GM21515 (cell line): ENCODE measurements at regions not wholly inside any gene's neighbourhood (a gene's known extent, or its start where the extent isn't known, plus 50 kb on each side); places are given as distances from the start of the nearest gene placed in this dataset.
"Not testable (repeated sequence)": the region's sequence is repeated elsewhere in the genome, so short reads cannot be mapped to it uniquely, and the experiment has no call there.

Experiments
- ATAC-seq: cut with Tn5 transposase; IDR thresholded peaks from one replicate; pipeline ENCODE4 v1.9.1; 2021; ENCODE audit not compliant: unreplicated experiment

DNA sequence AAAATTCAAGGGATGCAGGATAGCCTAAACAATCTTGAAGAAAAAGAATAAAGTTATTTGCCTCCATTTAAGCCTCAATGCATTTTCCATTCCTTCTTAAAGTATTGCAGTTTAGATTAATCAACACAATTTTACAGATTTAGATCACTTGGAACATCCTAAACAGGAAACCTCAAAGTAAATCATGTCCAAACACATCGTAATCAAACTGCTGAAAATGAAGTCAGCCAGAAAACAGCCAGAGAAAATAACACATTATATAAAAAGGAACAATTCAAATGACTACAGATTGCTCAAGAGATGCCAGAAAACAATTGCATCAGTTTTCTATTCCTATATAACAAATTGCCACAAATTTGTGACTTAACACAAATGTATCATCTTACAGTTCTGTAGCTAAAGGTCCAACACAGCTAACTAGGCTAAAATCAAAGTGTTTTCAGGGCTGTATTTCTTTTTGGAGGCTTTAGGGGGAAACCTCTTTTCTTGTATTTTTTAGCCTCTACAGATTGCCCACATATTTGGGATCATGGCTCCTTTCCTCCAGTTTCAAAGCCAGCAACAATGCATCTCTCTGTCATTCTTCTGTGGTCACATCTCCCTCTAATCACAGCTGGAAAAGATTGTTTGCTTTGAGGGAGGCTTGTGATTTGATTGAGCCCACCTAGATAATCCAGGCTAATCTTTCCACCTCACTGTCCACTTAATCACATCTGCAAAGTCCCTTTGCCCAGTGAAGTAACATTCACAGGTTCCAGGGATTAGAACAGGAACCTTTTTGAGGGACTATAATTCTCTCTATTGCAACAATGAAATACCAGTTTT is 543.3 kb upstream of the UBE2E2 start:
- ATAC-seq, result no peak

DNA sequence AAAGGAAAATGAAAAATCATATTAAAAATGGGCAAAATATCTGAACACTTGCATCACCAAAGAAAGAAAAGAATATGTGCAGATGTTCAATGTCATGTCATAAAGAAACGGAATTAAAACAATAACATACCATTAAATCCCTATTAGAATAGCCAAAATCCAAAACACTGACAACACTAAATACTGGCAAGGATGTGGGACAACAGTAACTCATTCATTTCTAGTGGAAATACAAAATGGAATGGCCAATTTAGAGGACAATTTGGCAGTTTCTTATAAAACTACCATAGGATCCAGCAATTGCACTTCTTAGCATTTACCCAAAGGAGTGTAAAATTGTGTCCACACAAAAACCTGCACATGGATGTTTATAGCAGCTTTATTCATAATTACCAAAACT is 542.5 kb upstream of the UBE2E2 start:
- ATAC-seq, result no peak

- no peak for ATAC-seq
Observed at GRCh38 chr3:22661121-22661700, 541.9 kb upstream of the UBE2E2 start.

GRCh38 chr3:22665528-22665927 is 537.6 kb upstream of the UBE2E2 start:
- ATAC-seq, result no peak

GRCh38 chr3:22666736-22667135 is 536.4 kb upstream of the UBE2E2 start:
- ATAC-seq, result no peak

GRCh38 chr3:22671848-22672247 is 531.3 kb upstream of the UBE2E2 start:
- no peak for ATAC-seq

GRCh38 chr3:22684739-22685138 is 518.4 kb upstream of the UBE2E2 start:
- ATAC-seq, result no peak

DNA sequence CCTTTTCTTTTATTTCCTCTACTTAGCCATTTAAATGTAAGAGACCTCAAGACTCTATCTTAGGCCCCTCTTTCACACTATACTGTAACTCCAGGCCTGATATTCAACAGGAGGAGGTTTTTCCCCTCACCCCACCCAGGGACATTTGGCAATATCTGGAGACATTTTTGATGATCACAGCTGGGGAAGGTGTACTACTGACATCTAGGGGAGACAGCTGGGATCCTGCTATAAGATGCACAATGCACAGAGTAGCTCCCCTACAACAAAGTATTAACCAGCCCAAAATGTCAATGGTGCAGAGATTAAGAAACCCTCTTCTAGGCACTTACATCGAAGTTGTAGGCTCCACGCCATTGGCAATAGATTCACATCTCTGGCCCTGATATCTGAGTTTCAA is 517.5 kb upstream of the UBE2E2 start:
- no peak for ATAC-seq

- ATAC-seq, result no peak
Observed at GRCh38 chr3:22691407-22691806, 511.7 kb upstream of the UBE2E2 start.

DNA sequence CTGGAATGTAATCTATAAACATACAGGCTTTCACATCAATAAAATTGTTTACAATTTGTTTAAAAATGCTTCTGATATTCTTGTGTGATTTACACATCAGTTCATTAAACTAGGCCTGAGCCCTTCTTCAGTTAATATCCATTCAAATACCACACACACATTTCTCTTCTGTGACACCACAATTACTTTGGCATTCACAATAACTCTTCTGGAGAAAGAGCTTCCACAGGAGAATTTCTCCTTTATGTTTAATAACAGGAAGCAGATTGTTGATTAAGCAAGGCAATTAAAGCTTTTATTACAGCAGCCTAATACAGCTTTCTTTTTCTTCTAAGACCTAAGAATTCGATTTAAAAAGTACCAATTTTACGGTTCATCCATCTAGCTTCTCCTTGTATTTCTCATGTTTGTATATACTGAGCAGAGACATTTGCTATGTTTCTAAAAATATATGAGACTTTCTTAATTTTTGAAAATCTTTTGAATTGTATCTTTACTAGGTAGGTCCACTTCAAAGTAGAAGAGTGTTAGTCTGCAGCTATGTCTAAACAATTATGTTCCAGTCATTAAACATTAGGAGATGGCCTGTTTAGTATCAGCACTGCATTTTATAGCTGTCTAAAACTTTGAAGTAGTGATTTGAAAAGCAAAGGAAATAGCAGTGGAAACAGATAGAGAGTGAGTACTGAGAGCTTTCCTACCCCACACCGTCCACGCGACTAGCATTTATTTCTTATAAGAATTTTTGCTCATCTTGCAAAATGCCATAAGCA is 511.1 kb upstream of the UBE2E2 start:
- ATAC-seq, result no peak

DNA sequence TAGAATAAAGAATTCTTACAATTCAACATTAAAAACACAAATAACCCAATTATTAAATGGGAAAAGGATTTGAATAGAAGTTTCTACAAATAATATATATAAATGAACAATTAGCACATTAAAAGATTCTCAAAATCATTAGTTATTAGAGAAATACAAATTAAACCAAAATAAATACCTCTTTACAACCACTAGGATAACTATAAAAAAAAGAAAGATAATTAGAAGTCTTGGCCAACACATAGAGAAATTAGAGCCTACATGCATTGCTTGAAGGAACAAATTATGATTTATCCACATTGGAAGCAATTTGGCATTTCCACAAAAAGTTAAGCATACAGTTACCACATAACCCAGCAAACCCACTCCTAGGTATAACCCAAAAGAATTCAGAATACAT is 502.3 kb upstream of the UBE2E2 start:
- no peak for ATAC-seq

DNA sequence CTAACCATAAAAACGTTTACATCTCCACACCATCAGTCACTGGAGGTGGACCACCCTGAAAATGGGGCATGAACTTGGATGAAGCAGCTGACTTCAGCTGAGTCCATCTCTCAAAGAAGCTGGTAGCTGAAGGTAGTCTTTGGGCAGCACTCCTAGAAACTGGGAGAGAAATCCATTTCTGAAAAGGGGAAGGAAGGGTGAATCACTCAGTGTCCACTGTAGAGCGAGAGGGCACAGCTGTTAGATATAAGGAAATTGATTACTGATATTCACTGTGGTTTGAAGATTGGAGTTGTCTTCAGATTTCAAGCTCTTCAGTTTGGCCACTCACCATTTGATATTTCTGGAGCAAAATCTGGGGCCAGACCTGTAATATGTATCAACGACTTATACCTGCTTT is 499.0 kb upstream of the UBE2E2 start:
- ATAC-seq, result no peak

GRCh38 chr3:22704571-22705354 is 498.4 kb upstream of the UBE2E2 start:
- no peak for ATAC-seq

- ATAC-seq, result not testable (repeated sequence)
Observed at GRCh38 chr3:22706922-22707321, 496.2 kb upstream of the UBE2E2 start.

GRCh38 chr3:22713936-22714335 is 489.2 kb upstream of the UBE2E2 start:
- ATAC-seq, result no peak

DNA sequence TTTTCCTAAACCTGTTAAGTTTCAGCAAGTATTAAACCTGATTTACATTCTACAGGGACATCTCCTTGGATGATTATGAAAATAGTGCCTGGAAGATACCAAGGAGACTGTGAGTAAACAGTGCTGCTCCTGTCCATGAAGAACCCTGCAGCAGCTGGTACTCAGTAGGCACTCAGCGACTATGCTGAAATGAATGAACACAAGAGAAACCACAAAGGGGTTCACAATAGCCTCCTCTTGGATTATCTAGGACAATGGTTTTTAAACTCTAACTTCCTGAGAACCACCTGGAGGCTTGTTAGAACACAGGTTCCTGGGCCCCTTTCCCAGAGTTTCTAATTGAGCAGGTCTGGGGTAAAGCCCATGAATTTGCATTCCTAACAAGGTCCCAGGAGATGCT is 488.4 kb upstream of the UBE2E2 start:
- ATAC-seq, result no peak

- no peak for ATAC-seq
Observed at GRCh38 chr3:22720596-22720995, 482.5 kb upstream of the UBE2E2 start.

GRCh38 chr3:22724420-22724819 is 478.7 kb upstream of the UBE2E2 start:
- no peak for ATAC-seq

GRCh38 chr3:22728406-22728805 is 474.7 kb upstream of the UBE2E2 start:
- no peak for ATAC-seq

DNA sequence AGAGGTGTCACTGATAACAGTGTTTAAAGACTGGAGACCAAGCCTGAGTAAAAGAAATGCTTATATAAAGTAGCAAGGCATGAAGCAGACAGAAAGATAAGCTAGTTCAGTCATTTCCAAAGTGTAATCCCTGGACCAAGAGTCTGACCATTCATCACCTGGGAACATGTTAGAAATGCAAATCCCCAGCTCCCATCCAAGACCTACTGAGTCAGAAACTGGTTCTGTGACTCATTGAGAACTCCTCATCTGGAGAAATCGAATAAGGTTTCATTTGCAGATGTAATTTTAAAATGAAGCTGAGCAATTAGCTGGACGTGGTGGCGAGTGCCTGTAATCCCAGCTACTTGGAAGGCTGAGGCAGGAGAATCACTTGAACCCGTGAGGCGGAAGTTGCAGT is 473.9 kb upstream of the UBE2E2 start:
- ATAC-seq, result no peak

DNA sequence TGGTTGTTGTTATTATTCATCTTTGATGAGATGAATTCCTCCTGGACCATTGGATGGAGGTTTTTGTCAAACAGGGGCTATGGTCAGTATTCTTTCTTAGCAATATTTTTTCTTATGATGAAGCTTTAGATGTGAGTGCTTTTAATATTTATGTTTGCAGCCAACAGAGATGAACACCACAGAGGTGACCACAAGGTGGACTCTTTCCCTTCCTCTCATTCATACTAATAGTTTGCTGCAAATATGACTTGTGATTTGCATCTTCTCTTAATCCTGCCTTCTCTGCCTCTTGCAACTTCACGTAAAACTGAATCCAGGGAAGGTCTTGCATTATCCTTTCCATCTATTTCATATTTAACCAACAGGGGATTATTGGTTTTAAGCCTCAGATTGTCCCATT is 473.1 kb upstream of the UBE2E2 start:
- ATAC-seq, result no peak
